ENCODE measurements at regions not wholly inside any gene's neighbourhood (a gene's known extent, or its start where the extent isn't known, plus 50 kb on each side); places are given as distances from the start of the nearest gene placed in this dataset.

GRCh38 chr3:194084284-194084683 lies 51.7 kb upstream of the HES1 start (continued):
- TF ChIP-seq, protein P1, sequence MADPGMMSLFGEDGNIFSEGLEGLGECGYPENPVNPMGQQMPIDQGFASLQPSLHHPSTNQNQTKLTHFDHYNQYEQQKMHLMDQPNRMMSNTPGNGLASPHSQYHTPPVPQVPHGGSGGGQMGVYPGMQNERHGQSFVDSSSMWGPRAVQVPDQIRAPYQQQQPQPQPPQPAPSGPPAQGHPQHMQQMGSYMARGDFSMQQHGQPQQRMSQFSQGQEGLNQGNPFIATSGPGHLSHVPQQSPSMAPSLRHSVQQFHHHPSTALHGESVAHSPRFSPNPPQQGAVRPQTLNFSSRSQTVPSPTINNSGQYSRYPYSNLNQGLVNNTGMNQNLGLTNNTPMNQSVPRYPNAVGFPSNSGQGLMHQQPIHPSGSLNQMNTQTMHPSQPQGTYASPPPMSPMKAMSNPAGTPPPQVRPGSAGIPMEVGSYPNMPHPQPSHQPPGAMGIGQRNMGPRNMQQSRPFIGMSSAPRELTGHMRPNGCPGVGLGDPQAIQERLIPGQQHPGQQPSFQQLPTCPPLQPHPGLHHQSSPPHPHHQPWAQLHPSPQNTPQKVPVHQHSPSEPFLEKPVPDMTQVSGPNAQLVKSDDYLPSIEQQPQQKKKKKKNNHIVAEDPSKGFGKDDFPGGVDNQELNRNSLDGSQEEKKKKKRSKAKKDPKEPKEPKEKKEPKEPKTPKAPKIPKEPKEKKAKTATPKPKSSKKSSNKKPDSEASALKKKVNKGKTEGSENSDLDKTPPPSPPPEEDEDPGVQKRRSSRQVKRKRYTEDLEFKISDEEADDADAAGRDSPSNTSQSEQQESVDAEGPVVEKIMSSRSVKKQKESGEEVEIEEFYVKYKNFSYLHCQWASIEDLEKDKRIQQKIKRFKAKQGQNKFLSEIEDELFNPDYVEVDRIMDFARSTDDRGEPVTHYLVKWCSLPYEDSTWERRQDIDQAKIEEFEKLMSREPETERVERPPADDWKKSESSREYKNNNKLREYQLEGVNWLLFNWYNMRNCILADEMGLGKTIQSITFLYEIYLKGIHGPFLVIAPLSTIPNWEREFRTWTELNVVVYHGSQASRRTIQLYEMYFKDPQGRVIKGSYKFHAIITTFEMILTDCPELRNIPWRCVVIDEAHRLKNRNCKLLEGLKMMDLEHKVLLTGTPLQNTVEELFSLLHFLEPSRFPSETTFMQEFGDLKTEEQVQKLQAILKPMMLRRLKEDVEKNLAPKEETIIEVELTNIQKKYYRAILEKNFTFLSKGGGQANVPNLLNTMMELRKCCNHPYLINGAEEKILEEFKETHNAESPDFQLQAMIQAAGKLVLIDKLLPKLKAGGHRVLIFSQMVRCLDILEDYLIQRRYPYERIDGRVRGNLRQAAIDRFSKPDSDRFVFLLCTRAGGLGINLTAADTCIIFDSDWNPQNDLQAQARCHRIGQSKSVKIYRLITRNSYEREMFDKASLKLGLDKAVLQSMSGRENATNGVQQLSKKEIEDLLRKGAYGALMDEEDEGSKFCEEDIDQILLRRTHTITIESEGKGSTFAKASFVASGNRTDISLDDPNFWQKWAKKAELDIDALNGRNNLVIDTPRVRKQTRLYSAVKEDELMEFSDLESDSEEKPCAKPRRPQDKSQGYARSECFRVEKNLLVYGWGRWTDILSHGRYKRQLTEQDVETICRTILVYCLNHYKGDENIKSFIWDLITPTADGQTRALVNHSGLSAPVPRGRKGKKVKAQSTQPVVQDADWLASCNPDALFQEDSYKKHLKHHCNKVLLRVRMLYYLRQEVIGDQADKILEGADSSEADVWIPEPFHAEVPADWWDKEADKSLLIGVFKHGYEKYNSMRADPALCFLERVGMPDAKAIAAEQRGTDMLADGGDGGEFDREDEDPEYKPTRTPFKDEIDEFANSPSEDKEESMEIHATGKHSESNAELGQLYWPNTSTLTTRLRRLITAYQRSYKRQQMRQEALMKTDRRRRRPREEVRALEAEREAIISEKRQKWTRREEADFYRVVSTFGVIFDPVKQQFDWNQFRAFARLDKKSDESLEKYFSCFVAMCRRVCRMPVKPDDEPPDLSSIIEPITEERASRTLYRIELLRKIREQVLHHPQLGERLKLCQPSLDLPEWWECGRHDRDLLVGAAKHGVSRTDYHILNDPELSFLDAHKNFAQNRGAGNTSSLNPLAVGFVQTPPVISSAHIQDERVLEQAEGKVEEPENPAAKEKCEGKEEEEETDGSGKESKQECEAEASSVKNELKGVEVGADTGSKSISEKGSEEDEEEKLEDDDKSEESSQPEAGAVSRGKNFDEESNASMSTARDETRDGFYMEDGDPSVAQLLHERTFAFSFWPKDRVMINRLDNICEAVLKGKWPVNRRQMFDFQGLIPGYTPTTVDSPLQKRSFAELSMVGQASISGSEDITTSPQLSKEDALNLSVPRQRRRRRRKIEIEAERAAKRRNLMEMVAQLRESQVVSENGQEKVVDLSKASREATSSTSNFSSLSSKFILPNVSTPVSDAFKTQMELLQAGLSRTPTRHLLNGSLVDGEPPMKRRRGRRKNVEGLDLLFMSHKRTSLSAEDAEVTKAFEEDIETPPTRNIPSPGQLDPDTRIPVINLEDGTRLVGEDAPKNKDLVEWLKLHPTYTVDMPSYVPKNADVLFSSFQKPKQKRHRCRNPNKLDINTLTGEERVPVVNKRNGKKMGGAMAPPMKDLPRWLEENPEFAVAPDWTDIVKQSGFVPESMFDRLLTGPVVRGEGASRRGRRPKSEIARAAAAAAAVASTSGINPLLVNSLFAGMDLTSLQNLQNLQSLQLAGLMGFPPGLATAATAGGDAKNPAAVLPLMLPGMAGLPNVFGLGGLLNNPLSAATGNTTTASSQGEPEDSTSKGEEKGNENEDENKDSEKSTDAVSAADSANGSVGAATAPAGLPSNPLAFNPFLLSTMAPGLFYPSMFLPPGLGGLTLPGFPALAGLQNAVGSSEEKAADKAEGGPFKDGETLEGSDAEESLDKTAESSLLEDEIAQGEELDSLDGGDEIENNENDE (IDR thresholded peaks at IDR 0.05; ENCODE audit: insufficient replicate concordance, low read length): no peak
- TF ChIP-seq CHD2 (IDR thresholded peaks at IDR 0.05; ENCODE audit: low read length) (no peak), TBP (IDR thresholded peaks at IDR 0.05; ENCODE audit: low read depth, low read length) (no peak), SP1 (IDR thresholded peaks at IDR 0.05; ENCODE audit: low read depth, low read length) (no peak)

Measured in H1 (cell line).